GM20000 (cell line): ENCODE measurements at regions not wholly inside any gene's neighbourhood (a gene's known extent, or its start where the extent isn't known, plus 50 kb on each side); places are given as distances from the start of the nearest gene placed in this dataset.

Source experiments
- DNase-seq: peaks from one replicate; pipeline ENCODE4 v3.0.0; 2012; ENCODE audit warnings: low spot score
- CTCF ChIP-seq: IDR thresholded peaks from 2 replicates; pipeline ENCODE4 v1.5.1; 2012; ENCODE audit warnings: mild to moderate bottlenecking, control low read depth; ENCODE audit errors: extremely low read depth, missing control alignments

- no peak for TF ChIP-seq CTCF
- no peak for DNase-seq
These were observed 182.6 kb downstream of the FSIP2 start for GRCh38 chr2:185921048-185921756.

- no peak for DNase-seq
- TF ChIP-seq CTCF: no peak
These were observed 195.6 kb downstream of the FSIP2 start for GRCh38 chr2:185934232-185934631.

GRCh38 chr2:185939858-185940257 lies 201.3 kb downstream of the FSIP2 start:
- TF ChIP-seq CTCF: no peak
- DNase-seq: no peak

- no peak for TF ChIP-seq CTCF
- no peak for DNase-seq
These were observed 204.3 kb downstream of the FSIP2 start for GRCh38 chr2:185942855-185943254.

GRCh38 chr2:185947722-185948121 lies 209.1 kb downstream of the FSIP2 start:
- no peak for TF ChIP-seq CTCF
- no peak for DNase-seq

GRCh38 chr2:185952100-185952499 lies 213.5 kb downstream of the FSIP2 start:
- no peak for DNase-seq
- no peak for TF ChIP-seq CTCF

GRCh38 chr2:185954389-185954788 lies 215.8 kb downstream of the FSIP2 start:
- no peak for TF ChIP-seq CTCF
- no peak for DNase-seq
